Activated CD8-positive, alpha-beta memory T cell treated with anti-CD3 and anti-CD28 coated beads for 48 hours (primary cell): ENCODE measurements at regions not wholly inside any gene's neighbourhood (a gene's known extent, or its start where the extent isn't known, plus 50 kb on each side); places are given as distances from the start of the nearest gene placed in this dataset.
A peak's percentile ranks its signal among the peaks of the same experiment; 100 is the strongest.
"Not testable (repeated sequence)": the region's sequence is repeated elsewhere in the genome, so short reads cannot be mapped to it uniquely, and the experiment has no call there.

Experiments
- DNase-seq, 3 experiments: peaks; one replicate each; pipeline ENCODE4 v3.0.0-alpha.2; 2020; ENCODE audit warnings: low read depth in 2 of 3, low spot score in 2 of 3

DNA sequence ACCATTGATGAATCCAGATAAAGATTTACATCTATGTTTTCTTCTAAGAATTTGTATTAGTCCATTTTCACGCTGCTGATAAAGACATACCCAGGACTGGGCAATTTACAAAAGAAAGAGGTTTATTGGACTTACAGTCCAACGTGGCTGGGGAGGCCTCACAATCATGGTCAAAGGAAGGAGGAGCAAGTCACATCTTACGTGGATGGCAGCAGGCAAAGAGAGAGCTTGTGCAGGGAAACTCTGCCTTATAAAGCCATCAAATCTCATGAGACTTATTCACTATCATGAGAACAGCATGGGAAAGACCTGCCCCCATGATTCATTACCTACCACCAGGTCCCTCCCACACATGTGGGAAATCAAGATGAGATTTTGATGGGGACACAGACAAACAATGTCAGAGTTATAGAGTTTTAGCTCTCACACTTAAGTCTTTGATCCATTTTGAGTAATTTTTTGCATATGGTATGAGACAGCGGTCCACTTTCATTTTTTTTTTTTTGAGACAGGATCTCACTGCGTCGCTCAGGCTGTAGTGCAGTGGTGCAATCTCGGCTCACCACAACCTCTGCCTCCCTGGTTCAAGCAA lies 53.5 kb upstream of the JADE2 start:
- DNase-seq = not testable (repeated sequence)

DNA sequence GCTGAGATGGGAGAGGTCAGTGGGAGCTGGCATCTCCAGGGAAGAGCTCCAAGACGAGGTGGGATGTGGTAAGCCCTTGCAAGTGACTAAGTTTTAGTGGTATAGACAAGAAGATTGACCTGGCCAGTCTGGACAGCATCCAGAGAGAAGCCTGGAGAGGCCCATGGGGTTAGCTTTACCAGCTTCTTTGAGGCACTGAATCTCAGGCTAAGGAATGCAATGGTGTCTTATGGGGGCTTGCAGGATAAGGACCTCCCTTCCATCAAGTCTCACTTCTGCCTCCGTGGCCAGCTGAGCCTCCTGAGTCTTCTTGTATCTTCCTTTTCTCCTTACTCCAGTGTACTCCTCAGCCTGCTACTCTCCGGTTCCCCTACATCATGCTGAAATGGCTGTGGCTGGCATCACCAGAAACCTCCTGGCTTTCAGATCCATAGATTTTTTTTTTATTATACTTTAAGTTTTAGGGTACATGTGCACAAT lies 56.5 kb upstream of the JADE2 start:
- DNase-seq = no peak

DNA sequence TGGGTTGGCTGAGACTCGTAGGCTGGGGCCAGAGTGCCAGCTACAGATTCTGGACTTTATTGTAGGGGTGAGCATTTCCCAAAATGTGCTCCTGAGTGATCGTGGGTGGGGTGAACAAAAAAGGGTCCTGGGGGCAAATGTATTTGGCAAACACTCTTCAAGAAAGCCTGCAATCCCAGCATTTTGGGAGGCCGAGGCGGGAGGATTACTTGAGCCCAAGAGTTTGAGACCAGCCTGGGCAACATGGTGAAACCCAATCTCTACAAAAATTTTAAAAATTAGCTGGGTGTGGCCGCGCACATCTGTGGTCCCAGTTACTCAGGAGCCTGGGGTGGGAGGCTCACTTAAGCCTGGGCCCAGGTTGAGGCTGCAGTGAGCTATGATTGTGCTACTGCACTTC lies 55.5 kb upstream of the CDKN2AIPNL start:
- no peak for DNase-seq

DNA sequence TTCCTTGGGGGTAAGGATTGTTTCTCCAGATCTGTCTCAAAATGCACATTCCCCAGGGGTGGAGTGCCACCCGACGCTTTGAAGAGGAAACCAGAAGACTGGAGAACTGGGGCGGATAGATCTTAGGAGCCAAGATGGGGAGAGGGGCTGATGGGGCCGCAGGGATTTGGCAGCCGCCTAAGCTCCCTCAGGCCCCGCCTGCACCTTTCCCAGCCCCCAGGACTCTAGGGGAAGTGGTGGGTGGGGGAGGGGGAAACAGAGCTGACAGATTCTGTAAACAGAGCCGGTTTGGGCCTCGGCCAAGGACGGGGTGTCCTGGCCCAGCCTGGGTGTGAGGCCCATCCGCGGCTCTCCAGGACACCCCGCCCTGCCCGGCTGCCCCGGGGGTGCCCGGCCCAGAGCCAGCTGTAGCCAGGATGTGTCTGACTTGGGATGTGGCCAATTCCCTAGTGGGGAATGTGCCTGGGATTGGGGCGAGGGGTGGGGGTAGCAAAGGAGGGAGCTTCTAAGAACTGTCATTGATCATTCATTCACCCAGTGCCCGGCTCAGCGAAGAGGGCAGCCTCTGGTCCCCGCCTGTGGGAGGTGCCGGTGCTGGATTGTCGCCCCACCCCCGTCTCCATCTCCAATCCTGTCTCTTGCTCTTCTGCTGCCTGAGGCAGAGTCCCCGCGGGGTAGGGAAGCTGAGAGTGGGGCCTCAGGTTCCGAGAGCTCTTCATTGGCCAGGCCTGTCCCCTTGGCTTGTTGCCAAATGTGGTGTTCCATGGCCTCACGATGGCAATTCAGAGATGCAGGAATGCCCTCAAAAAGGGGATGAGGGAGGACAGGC lies 54.8 kb upstream of the CDKN2AIPNL start:
- DNase-seq = peak in 2 of 3 experiments; percentile 14 to 28

DNA sequence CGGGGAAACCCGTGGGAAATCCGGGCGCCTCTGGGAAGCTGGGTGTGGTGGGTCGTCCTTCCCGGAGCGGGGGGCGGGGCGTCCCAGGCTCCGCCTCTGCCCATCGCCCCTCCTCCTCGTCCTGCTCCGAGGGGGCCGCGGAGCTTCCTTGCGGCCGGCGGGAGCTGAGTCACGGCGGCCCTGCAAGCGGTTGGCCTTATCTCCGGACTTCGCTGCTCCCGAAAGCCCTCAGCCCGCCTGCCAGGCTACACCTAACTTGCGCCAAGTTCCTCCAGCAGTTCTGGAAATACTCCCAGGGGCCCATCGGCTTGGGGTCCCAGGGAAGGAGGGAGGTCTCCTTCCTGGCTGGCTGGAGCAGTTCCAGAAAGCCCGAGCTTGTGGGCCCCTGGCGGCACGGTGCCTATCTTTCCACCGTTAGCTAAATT lies 54.1 kb upstream of the CDKN2AIPNL start:
- peak; percentile 34 to 59 (median 47) for DNase-seq

DNA sequence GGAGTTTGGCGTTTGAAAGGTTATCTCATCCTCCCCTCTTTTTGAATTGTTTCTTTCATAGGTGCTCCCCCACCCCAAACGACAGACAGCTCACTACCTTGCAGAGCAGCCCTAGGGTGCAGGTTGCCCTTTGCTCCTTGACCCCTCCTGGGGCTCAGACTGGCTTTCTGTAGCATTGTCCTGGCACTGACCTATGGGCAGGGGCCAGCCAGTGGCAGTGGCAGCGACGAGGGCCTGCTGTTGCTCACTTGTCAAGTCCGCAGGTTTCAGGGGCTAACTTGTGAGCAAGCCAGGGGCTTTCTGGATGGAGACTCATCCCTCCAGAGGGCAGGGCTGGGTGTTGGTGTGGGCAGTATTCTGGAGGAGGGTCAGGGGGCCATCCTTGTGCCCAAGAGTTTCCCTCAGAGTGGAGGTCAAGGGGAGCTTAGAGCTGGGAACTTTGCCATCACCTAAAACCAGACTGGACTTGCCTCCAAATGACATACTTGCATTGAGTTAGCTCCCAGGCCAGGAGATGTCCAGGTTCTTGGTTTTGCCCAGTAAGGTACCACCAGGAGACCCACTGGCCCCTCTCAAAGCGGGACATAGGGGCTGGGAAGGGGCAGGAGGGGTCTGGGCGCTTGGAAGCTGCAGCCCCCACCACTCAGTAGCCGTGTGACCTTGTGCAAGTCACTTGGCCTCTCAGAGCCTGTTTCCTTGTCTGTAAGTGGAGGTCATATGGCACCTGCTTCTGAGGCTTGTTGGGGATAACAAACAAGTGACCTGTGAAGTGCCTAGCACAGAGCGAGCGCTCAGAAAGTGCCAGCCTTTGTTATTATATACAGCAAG lies 53.5 kb upstream of the CDKN2AIPNL start:
- no peak for DNase-seq

DNA sequence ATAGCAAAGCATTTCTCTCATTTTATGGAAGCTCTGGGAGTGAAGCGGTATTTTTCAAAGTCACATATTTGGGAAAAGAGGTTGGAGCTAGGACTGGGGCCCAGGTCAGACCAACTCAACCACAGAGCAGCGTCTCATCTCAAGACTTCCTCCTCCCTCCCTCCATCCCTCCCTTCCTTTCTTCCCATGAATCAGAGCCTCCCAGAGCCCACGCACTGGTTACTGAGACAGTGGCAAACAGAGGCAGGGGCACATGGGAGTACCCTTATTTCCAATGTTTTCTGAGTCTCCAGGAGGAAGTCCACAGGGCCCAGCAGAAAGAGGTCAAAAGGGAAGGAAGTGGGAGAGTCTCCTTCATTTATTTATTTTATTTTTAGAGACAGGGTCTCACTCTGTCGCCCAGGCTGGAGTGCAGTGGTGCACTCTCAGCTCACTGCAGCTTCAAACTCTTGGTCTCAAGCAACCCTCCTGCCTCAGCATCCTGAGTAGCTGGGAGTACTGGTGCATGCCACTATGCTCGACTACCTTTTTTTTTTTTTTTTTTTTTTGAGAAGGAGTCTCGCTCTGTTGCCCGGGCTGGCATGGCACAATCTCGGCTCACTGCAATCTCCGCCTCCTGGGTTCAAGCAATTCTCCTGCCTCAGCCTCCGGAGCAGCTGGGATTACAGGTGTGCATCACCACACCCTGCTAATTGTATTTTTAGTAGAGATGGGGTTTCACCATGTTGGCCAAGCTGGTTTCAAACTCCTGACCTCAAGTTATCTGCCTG lies 52.5 kb upstream of the CDKN2AIPNL start:
- no peak for DNase-seq

DNA sequence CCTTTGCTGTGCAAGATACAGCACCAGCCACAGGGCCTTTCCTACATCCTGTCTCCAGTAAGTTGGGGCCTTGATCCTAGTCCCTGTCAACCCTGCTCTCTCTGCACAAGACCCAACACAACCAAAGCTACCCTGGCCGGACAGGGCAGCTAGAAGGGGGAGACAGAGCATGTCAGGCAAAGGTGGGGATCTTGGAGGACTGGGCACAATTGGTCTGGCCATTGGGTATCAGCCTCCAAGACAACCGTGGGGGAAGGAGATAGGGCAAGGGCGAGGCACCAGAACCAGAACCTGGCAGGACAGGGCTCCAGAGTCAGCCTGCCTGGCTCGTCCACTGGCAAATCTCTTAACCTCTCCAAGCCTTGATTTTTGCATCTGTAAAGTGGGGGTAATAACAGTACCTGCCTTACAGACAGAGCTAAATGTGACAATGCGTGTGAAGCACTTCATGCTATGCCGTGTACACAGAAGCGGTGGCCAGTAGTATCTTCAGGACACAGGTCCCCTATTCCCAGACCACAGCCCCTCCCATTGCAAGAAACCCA lies 51.6 kb upstream of the CDKN2AIPNL start:
- no peak for DNase-seq

DNA sequence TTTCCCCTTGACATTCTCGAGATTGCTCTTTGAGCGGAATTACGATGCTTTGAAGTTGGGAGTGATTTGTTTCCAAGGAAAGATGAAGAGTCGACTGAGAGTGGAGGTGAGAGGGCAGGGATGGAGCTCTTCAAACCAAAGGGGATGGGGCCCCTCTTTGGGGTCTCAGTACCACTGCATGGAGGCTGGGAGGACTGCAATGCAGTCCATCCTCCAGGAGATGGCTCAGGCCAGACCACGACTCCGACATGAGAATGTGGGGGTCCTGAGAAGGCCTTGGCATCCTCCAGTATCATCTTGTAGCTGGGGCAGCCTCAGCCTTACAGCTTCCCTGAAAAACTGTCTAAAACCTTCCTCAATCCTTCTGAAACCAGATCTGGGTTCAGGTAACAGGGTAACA lies 51.1 kb upstream of the CDKN2AIPNL start:
- DNase-seq = no peak

DNA sequence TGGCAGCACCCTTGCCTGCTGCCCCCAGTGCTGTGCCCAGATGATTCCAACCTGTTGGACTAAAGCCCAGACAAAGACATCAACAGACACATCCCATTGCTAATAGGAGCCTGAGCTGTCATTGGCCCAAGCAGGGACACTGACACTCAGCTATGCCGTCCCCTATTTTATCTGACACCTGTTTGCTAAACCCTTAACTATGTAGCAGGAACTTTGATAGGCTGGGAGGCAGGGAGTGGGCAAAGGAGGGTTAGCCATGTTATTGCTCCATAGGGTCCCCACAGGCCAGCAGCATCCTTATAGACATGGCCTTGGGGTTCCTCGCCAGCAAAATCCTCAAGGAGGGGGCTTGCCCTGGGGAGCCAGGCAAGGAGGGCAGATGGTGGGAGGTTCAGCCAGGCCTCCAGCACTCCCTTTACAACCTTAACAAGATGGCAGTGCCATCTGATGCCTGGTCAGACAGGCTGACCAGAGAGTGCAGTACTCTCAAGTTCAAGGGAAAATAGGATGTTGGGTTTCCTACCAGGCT lies 50.4 kb upstream of the CDKN2AIPNL start:
- DNase-seq = no peak
